ENCODE measurements at regions not wholly inside any gene's neighbourhood (a gene's known extent, or its start where the extent isn't known, plus 50 kb on each side); places are given as distances from the start of the nearest gene placed in this dataset.
A peak's percentile ranks its signal among the peaks of the same experiment; 100 is the strongest.

DNA sequence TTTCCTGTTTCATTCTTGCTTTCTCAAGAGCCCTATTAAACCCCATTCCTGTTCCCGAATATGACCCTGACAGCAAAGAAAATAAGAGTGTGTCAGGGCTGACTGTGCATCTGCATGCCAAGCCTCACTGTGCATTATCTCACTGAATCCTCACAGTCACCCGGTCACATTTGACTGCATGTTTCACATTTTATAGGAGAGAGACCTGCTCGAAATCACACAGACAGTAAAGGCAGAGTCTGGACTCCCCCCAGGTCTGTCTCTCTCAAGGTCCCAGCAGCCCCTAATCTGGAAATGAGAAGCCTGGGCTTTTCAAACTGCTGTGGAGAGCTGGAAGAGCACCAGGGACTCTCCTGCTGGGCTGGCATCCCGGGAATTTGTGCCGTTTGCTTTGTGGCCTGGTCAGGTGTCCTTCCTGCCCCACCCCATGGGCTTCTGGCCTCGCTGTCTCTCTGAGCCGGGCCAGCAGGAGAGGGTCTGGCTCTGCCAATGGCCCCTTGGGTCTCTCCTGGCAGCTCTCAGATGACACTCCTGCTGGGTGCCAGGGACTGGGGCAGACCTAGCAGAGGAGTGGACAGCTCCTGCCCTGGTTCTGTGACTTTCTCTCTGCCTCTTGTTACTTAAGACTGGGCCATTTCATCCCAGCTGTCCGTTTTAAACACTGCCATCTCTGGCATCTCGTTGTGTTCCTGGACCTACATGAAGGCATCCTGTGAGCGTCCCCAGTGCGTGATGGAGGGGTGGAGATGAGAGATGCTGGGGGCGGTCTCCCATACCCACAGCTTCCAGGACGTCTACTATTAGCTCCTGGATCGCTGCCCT is 173.6 kb downstream of the ARHGAP12 start:
- Histone ChIP-seq H3K9me1 (ENCODE audit: insufficient read depth, low read length) (peaks cover 3% of the 10 kb centered on the region; the same call in 1 of the 2 replicates), H3K79me1 (ENCODE audit: low read depth in 1 of 2, low read length in 2 of 2) (peaks cover 0 to 10% of the 10 kb centered on the region in 2 experiments; a peak in 2 of 4 replicates), H3K4ac (ENCODE audit: low read depth, low read length) (no peak overlapping the region), H3K56ac (ENCODE audit: extremely low read depth, insufficient read depth, low read length) (no peak overlapping the region), H3K23ac (ENCODE audit: low read depth, low read length) (no peak overlapping the region), H3K36me3 (ENCODE audit: control insufficient read depth, insufficient read depth, low read length) (no peaks in the 10 kb centered on the region), H3K27me3 (ENCODE audit: control insufficient read depth, insufficient read depth, low read length) (no peaks in the 10 kb centered on the region), H2BK5ac (ENCODE audit: low read depth, low read length, poor library complexity, severe bottlenecking) (no peak overlapping the region), H3K4me1 (ENCODE audit: control insufficient read depth, insufficient read depth, low read length) (peaks cover 13% of the 10 kb centered on the region), H4K8ac (ENCODE audit: low read depth in 2 of 2, low read length in 2 of 2) (no peak overlapping the region), H3K9me3 (ENCODE audit: control insufficient read depth, insufficient read depth, low read length) (no peaks in the 10 kb centered on the region), H4K5ac (ENCODE audit: low read depth, low read length) (no peak overlapping the region), H4K20me1 (ENCODE audit: insufficient read depth, low read length) (no peaks in the 10 kb centered on the region), H3K14ac (replicated peaks; ENCODE audit: low read depth, low read length) (peak overlapping the region; percentile 41), H3K9ac (ENCODE audit: low read depth, low read length) (no peak overlapping the region), H3K18ac (ENCODE audit: low read depth, low read length) (no peak overlapping the region), H3K4me2 (ENCODE audit: low read depth, low read length) (no peak overlapping the region), H2AK5ac (ENCODE audit: low read depth, low read length) (peak overlapping the region; percentile 50; the same call in 1 of the 2 replicates), H3K27ac (ENCODE audit: insufficient read depth, low read length) (no peak overlapping the region), H2BK20ac (ENCODE audit: low read depth, low read length) (no peak overlapping the region; the same call in 1 of the 2 replicates), H2BK120ac (ENCODE audit: low read depth, low read length) (0 out of 2 replicates have a peak overlapping the region, but pooled peaks have one; percentile 6), H2AK9ac (replicated peaks; ENCODE audit: low read depth, low read length, poor library complexity) (peak overlapping the region; percentile 33), H2BK15ac (ENCODE audit: low read depth, low read length) (no peak overlapping the region; the same call in 2 of the 3 replicates), H4K91ac (ENCODE audit: insufficient read depth, low read depth, low read length) (no peak overlapping the region; the same call in 1 of the 2 replicates), H2AFZ (replicated peaks; ENCODE audit: low read length, poor library complexity) (peak overlapping the region; percentile 67), H3K4me3 (ENCODE audit: insufficient read depth, low read depth, low read length) (no peak overlapping the region)
- in situ Hi-C loops (cut with MboI; ENCODE audit: low sequenced_read_pairs) = no loop called here
- 50% methylated on average over 4 of the region's 14 CpGs; no CpG with 5 or more reads in 1 of the 2 experiments for WGBS, 2 experiments (ENCODE audit: extremely low coverage in 2 of 2, insufficient read length in 1 of 2)
- TF ChIP-seq, protein P1, sequence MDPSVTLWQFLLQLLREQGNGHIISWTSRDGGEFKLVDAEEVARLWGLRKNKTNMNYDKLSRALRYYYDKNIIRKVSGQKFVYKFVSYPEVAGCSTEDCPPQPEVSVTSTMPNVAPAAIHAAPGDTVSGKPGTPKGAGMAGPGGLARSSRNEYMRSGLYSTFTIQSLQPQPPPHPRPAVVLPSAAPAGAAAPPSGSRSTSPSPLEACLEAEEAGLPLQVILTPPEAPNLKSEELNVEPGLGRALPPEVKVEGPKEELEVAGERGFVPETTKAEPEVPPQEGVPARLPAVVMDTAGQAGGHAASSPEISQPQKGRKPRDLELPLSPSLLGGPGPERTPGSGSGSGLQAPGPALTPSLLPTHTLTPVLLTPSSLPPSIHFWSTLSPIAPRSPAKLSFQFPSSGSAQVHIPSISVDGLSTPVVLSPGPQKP (IDR thresholded peaks at IDR 0.05; ENCODE audit: borderline replicate concordance, low read depth, low read length) = no peak
- no peak for TF ChIP-seq CEBPB (IDR thresholded peaks at IDR 0.05; ENCODE audit: low read depth, low read length)
- no peak for TF ChIP-seq RCOR1 (IDR thresholded peaks at IDR 0.05; ENCODE audit: insufficient replicate concordance, low read length)
- no peak for TF ChIP-seq BHLHE40 (IDR thresholded peaks at IDR 0.05; ENCODE audit: low read depth, low read length)
- no peak for TF ChIP-seq MAFK (IDR thresholded peaks at IDR 0.05; ENCODE audit: low read depth, low read length)
- no peak for TF ChIP-seq POLR2A (IDR thresholded peaks at IDR 0.05; ENCODE audit: low read depth, low read length)
- no peak for TF ChIP-seq CHD1 (IDR thresholded peaks at IDR 0.05; ENCODE audit: low read depth, low read length)
- no peak for TF ChIP-seq SMC3 (IDR thresholded peaks at IDR 0.05; ENCODE audit: low read depth, low read length)
- no peak for TF ChIP-seq RAD21 (IDR thresholded peaks at IDR 0.05; ENCODE audit: low read length)
- TF ChIP-seq, protein P2, sequence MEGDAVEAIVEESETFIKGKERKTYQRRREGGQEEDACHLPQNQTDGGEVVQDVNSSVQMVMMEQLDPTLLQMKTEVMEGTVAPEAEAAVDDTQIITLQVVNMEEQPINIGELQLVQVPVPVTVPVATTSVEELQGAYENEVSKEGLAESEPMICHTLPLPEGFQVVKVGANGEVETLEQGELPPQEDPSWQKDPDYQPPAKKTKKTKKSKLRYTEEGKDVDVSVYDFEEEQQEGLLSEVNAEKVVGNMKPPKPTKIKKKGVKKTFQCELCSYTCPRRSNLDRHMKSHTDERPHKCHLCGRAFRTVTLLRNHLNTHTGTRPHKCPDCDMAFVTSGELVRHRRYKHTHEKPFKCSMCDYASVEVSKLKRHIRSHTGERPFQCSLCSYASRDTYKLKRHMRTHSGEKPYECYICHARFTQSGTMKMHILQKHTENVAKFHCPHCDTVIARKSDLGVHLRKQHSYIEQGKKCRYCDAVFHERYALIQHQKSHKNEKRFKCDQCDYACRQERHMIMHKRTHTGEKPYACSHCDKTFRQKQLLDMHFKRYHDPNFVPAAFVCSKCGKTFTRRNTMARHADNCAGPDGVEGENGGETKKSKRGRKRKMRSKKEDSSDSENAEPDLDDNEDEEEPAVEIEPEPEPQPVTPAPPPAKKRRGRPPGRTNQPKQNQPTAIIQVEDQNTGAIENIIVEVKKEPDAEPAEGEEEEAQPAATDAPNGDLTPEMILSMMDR (conservative IDR thresholded peaks at IDR 0.05; ENCODE audit: low read depth, low read length) = no peak
- TF ChIP-seq, protein P3, sequence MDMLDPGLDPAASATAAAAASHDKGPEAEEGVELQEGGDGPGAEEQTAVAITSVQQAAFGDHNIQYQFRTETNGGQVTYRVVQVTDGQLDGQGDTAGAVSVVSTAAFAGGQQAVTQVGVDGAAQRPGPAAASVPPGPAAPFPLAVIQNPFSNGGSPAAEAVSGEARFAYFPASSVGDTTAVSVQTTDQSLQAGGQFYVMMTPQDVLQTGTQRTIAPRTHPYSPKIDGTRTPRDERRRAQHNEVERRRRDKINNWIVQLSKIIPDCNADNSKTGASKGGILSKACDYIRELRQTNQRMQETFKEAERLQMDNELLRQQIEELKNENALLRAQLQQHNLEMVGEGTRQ (IDR thresholded peaks at IDR 0.05; ENCODE audit: low read depth, low read length) = no peak
- POLR2A ChIA-PET (ENCODE audit: unreplicated experiment) = no interaction called here
- dilution Hi-C loops (cut with HindIII; ENCODE audit: low sequenced_read_pairs, unreplicated experiment) = no loop called here
- CTCF ChIA-PET = interaction anchor here (1.9 kb wide), 1 partner anchor 14 kb away, joined by 4 read pairs; no protein-coding TSS in a partner anchor
- no peak for DNase-seq
- intact Hi-C loops (cut with micrococcal nuclease) = no loop called here
- no TSS peak for BruUV-seq (replicated peaks)
- ATAC-seq (ENCODE audit: low read depth) = no peak
